ENCODE measurements at regions not wholly inside any gene's neighbourhood (a gene's known extent, or its start where the extent isn't known, plus 50 kb on each side); places are given as distances from the start of the nearest gene placed in this dataset.

DNA sequence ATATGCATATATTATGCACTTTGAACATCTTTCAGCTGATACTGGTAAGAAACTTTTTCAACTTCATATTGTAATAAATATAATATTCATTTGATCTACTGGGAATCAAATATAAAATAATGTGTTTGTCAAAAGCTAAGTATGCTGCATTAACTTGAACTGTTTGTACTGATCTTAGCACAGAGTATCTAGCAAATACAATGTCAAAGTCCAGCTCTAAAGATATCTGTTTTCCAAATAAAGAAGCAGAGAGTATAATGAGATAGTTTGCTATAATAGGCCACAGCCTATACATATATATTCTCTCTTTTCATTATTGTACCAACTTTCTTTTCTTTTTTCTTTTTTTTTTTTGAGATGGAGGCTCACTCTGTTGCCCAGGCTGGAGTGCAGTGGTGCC lies 417.0 kb downstream of the TMEM161B start:
- no peak overlapping the region for H3K4me3 ChIP-seq (ENCODE audit: low read depth, low read length, poor library complexity, severe bottlenecking)
- no peak for TF ChIP-seq EZH2phosphoT487 (IDR thresholded peaks at IDR 0.05; ENCODE audit: borderline replicate concordance, low read depth, low read length)
- TF ChIP-seq, protein P1, sequence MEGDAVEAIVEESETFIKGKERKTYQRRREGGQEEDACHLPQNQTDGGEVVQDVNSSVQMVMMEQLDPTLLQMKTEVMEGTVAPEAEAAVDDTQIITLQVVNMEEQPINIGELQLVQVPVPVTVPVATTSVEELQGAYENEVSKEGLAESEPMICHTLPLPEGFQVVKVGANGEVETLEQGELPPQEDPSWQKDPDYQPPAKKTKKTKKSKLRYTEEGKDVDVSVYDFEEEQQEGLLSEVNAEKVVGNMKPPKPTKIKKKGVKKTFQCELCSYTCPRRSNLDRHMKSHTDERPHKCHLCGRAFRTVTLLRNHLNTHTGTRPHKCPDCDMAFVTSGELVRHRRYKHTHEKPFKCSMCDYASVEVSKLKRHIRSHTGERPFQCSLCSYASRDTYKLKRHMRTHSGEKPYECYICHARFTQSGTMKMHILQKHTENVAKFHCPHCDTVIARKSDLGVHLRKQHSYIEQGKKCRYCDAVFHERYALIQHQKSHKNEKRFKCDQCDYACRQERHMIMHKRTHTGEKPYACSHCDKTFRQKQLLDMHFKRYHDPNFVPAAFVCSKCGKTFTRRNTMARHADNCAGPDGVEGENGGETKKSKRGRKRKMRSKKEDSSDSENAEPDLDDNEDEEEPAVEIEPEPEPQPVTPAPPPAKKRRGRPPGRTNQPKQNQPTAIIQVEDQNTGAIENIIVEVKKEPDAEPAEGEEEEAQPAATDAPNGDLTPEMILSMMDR (conservative IDR thresholded peaks at IDR 0.05; ENCODE audit: low read length): no peak
- no peaks in the 10 kb centered on the region for H4K20me1 ChIP-seq (ENCODE audit: insufficient read depth, low read length)
- no peak overlapping the region for H3K4me2 ChIP-seq (ENCODE audit: low read length)
- no TSS peak for BruUV-seq (replicated peaks)
- H2AFZ ChIP-seq (ENCODE audit: low read length): no peak overlapping the region
- H3K9me2 ChIP-seq (ENCODE audit: insufficient read depth, low read length): no peaks in the 10 kb centered on the region
- ChIA-PET POLR2A (no interaction called here), CTCF (ENCODE audit: unreplicated experiment) (no interaction called here)
- intact Hi-C loops (cut with micrococcal nuclease; ENCODE audit: unreplicated experiment): no loop called here
- no peak overlapping the region for H3K27ac ChIP-seq (ENCODE audit: low read depth, low read length, poor library complexity, severe bottlenecking)
- H3K79me2 ChIP-seq (ENCODE audit: insufficient read depth, low read depth, low read length): no peaks in the 10 kb centered on the region
- no peaks in the 10 kb centered on the region for H3K9me3 ChIP-seq (ENCODE audit: low read length)
- H3K36me3 ChIP-seq (ENCODE audit: insufficient read depth, low read length): no peaks in the 10 kb centered on the region
- H3K4me1 ChIP-seq (ENCODE audit: insufficient read depth, low read length, poor library complexity, severe bottlenecking): no peaks in the 10 kb centered on the region
- DNase-seq (ENCODE audit: low spot score): no peak

DNA sequence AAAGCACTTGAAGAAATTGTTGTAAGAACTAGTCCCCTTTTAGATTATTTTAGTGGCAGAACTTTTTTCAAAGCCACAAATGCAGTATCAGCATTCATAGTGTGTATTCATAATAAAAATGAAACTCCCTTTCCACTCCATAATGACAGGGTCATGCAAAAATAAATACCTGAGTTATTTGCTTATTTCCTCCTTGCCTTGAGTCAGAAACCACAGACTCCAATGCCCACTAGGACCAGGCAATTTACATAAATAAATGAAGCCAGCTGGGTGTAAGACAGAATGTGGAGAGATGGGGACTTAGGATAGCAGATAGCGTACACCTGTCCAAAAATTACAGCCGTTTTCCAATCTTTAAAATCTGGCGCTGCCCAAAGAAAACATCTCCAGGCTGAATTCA lies 417.8 kb downstream of the TMEM161B start:
- no peak overlapping the region for H3K4me2 ChIP-seq (ENCODE audit: low read length)
- TF ChIP-seq EZH2phosphoT487 (IDR thresholded peaks at IDR 0.05; ENCODE audit: borderline replicate concordance, low read depth, low read length): no peak
- TF ChIP-seq, protein P1 (conservative IDR thresholded peaks at IDR 0.05; ENCODE audit: low read length): no peak
- no peak overlapping the region for H3K27ac ChIP-seq (ENCODE audit: low read depth, low read length, poor library complexity, severe bottlenecking)
- no peak overlapping the region for H3K4me3 ChIP-seq (ENCODE audit: low read depth, low read length, poor library complexity, severe bottlenecking)
- no peaks in the 10 kb centered on the region for H3K9me2 ChIP-seq (ENCODE audit: insufficient read depth, low read length)
- ChIA-PET POLR2A (interaction anchor here (1.0 kb wide), 1 partner anchor 22 kb away, joined by 3 read pairs; no protein-coding TSS in a partner anchor), CTCF (ENCODE audit: unreplicated experiment) (no interaction called here)
- no peaks in the 10 kb centered on the region for H3K79me2 ChIP-seq (ENCODE audit: insufficient read depth, low read depth, low read length)
- no peaks in the 10 kb centered on the region for H4K20me1 ChIP-seq (ENCODE audit: insufficient read depth, low read length)
- H3K9me3 ChIP-seq (ENCODE audit: low read length): no peaks in the 10 kb centered on the region
- BruUV-seq (replicated peaks): no TSS peak
- intact Hi-C loops (cut with micrococcal nuclease; ENCODE audit: unreplicated experiment): no loop called here
- H3K4me1 ChIP-seq (ENCODE audit: insufficient read depth, low read length, poor library complexity, severe bottlenecking): no peaks in the 10 kb centered on the region
- DNase-seq (ENCODE audit: low spot score): no peak
- no peaks in the 10 kb centered on the region for H3K36me3 ChIP-seq (ENCODE audit: insufficient read depth, low read length)
- H2AFZ ChIP-seq (ENCODE audit: low read length): no peak overlapping the region

DNA sequence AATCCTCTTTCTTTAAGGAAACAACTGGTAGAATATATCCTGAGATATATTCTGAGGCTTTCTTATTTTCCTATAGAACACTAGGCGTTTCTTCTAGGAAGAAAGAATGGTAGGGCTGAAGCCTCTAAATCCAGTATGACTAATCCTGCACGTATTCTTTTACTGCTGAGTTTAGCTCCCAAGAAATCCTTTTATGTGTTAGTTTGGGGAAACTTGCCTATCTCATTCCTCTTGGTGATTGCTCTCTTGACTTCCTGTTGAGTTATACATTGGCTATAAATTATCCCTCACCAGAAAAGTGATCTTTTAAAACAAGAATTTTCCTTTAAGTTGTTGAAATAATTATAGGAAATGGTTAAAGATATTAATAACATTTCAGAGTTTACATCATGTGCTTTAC lies 422.9 kb downstream of the TMEM161B start:
- Histone ChIP-seq H3K79me2 (ENCODE audit: insufficient read depth, low read depth, low read length) (no peaks in the 10 kb centered on the region), H2AFZ (ENCODE audit: low read length) (no peak overlapping the region), H3K9me3 (ENCODE audit: low read length) (no peaks in the 10 kb centered on the region), H3K27ac (ENCODE audit: low read depth, low read length, poor library complexity, severe bottlenecking) (no peak overlapping the region), H3K4me1 (ENCODE audit: insufficient read depth, low read length, poor library complexity, severe bottlenecking) (no peaks in the 10 kb centered on the region), H4K20me1 (ENCODE audit: insufficient read depth, low read length) (no peaks in the 10 kb centered on the region), H3K9me2 (ENCODE audit: insufficient read depth, low read length) (no peaks in the 10 kb centered on the region), H3K4me3 (ENCODE audit: low read depth, low read length, poor library complexity, severe bottlenecking) (no peak overlapping the region), H3K4me2 (ENCODE audit: low read length) (no peak overlapping the region), H3K36me3 (ENCODE audit: insufficient read depth, low read length) (no peaks in the 10 kb centered on the region)
- BruUV-seq (replicated peaks): no TSS peak
- DNase-seq (ENCODE audit: low spot score): no peak
- ChIA-PET POLR2A (interaction anchor here (0.6 kb wide), 1 partner anchor 599 kb away, joined by 3 read pairs; no protein-coding TSS in a partner anchor), CTCF (ENCODE audit: unreplicated experiment) (no interaction called here)
- no peak for TF ChIP-seq EZH2phosphoT487 (IDR thresholded peaks at IDR 0.05; ENCODE audit: borderline replicate concordance, low read depth, low read length)
- TF ChIP-seq, protein P1 (conservative IDR thresholded peaks at IDR 0.05; ENCODE audit: low read length): no peak
- intact Hi-C loops (cut with micrococcal nuclease; ENCODE audit: unreplicated experiment): no loop called here

Measured in OCI-LY7 (cell line).